ENCODE measurements at regions not wholly inside any gene's neighbourhood (a gene's known extent, or its start where the extent isn't known, plus 50 kb on each side); places are given as distances from the start of the nearest gene placed in this dataset.
"Not testable (repeated sequence)": the region's sequence is repeated elsewhere in the genome, so short reads cannot be mapped to it uniquely, and the experiment has no call there.

GRCh38 chr3:135412475-135412874 is 553.1 kb upstream of the PPP2R3A start:
- DNase-seq: no peak

GRCh38 chr3:135416182-135416581 is 549.3 kb upstream of the PPP2R3A start:
- no peak for DNase-seq

- no peak for DNase-seq
These were observed 546.4 kb upstream of the PPP2R3A start for GRCh38 chr3:135419155-135419554.

DNA sequence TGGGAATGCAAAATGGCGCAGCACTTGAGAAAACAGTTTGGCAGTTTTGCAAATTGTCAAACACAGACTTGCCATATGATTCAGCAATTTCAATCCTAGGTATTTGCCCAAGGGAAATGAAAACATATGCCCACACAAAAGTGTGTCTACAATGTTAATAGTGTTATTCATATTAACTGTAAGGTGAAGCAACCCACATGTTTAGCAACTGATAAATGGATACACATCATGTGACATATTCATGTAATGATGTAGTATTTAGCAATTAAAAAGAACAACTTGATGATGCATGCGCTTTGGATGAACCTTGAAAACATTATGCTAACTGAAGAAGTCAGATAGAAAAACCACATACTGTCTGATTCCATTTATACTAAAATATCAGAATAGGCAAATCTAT is 539.0 kb upstream of the PPP2R3A start:
- DNase-seq: no peak

- no peak for DNase-seq
These were observed 533.1 kb upstream of the PPP2R3A start for GRCh38 chr3:135432402-135432801.

- DNase-seq: not testable (repeated sequence)
These were observed 526.5 kb upstream of the PPP2R3A start for GRCh38 chr3:135438889-135439597.

GRCh38 chr3:135439632-135440031 is 525.9 kb upstream of the PPP2R3A start:
- DNase-seq: not testable (repeated sequence)

GRCh38 chr3:135440233-135440632 is 525.3 kb upstream of the PPP2R3A start:
- no peak for DNase-seq

GRCh38 chr3:135440746-135441145 is 524.8 kb upstream of the PPP2R3A start:
- DNase-seq: no peak

DNA sequence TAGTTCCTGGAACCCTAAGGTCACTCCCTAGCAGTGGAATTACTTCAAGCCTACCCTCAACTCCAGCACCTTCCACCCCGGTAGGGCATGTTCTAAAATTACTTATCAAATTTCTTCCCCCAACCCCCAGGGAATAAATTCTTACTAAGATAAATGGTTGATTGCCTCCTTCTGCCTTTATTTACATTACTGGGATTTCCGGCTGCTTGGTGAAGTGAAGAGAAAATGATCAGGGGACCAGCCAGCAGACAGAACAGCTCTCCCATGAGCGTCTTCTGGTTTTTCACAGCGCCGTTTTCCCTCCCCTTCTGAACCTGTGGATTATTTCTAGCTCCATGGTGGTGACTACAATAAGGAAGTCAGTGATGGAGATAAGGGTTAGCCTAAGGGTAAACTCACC is 521.5 kb upstream of the PPP2R3A start:
- no peak for DNase-seq

DNA sequence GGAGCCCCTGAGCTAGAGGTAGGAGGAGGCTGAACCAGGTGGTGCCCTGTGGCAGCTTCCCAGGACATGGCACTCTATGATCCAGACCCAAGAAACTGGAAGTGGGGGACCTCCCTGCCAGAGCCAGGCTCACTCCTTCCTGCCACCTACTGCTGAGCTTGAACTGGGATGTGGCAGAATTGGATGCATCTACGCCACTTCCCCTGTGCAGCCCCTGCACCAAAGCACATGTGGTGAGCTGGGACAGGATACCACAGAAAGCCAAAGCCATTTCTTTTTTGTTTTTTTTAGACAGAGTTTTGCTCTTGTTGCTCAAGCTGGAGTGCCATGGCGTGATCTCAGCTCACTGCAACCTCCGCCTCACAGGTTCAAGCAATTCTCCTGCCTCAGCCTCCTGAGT is 518.0 kb upstream of the PPP2R3A start:
- no peak for DNase-seq

DNA sequence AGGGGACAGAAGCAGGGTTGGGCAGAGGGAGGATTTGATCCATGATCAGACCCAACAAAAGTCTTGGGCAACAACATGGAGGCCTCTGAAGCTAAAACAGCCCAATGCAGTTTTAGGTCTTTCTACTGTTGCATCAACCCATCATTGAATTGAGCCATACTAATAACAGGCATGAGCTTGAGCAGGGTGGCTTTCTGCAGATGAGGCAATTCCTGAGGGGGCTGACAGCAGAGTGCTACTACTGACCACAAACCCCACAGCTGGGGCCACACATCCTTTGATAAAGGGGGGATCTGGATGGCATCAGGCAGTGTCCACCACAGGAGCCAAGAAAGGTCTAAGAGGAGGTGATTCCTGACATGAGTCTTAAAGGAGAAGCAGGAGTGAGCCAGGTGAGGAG is 517.0 kb upstream of the PPP2R3A start:
- DNase-seq: no peak

DNA sequence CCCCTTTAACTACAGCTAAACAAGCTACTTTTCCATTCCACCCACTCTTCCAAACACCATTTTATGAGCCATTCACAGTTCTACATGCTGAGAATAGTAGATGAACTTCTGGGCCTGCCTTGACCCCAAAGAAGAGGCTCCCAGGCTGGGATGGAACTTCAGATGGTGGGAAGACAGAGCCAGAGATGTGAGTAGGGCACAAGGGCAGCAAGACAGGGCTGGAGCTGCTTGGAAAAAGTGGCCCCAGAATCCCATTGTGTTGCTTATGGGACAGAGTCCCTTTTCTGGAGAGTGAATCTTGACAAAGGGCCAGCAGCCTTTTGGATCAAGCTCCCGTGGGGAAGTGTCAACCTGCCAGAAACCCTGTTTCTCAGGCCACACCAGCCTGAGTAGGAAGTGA is 516.5 kb upstream of the PPP2R3A start:
- no peak for DNase-seq

GRCh38 chr3:135451037-135451785 is 514.3 kb upstream of the PPP2R3A start:
- no peak for DNase-seq

- no peak for DNase-seq
These were observed 512.6 kb upstream of the PPP2R3A start for GRCh38 chr3:135452881-135453280.

DNA sequence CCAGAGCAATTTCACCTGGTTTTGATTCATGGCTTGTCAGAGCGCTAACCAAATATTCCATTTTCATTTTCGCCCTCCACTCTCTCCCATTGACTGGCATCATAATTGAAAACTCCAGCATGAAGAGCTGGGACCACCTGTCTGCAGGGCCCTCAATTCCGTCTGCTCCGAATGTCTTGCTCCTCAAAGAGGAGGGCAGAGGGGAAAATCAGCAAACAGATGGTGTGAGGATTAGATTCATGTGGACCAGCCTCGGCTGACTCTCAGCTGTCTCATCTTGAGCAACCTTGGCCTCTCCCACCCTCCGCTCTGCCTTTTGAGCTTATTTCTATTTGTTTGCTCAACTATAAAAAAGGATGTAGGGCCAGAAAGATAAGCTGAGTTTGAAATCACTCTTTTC is 512.2 kb upstream of the PPP2R3A start:
- no peak for DNase-seq

GRCh38 chr3:135454890-135455289 is 510.6 kb upstream of the PPP2R3A start:
- DNase-seq: no peak

GRCh38 chr3:135456108-135456790 is 509.3 kb upstream of the PPP2R3A start:
- DNase-seq: no peak

- DNase-seq: no peak
These were observed 506.8 kb upstream of the PPP2R3A start for GRCh38 chr3:135458541-135459322.

DNA sequence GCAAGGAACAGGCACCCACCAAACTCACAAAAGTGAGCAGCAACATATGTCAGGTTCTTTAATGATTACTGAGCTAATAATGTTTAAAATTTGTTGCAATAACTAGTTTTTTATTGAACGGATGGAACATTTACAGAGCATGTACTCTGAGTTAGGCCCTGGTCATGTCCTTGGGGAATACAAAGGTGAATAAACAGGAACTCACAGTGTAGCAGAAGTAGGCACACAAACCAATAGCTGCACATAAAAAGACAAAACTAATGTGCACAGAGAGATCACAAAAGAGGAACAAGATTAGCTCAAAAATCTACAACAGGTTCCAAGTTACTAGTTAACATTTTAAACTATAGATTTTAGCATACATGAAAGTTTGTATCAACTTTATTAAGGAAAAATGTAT is 505.3 kb upstream of the PPP2R3A start:
- DNase-seq: no peak

- DNase-seq: no peak
These were observed 493.6 kb upstream of the PPP2R3A start for GRCh38 chr3:135471911-135472310.

- DNase-seq: no peak
These were observed 492.1 kb upstream of the PPP2R3A start for GRCh38 chr3:135473449-135473848.

- DNase-seq: no peak
These were observed 478.3 kb upstream of the PPP2R3A start for GRCh38 chr3:135487261-135487660.
